ENCODE measurements at regions not wholly inside any gene's neighbourhood (a gene's known extent, or its start where the extent isn't known, plus 50 kb on each side); places are given as distances from the start of the nearest gene placed in this dataset.

- no peak for TF ChIP-seq CTCF (IDR thresholded peaks at IDR 0.05; ENCODE audit: poor library complexity, severe bottlenecking)
- TF ChIP-seq SMC3 (conservative IDR thresholded peaks at IDR 0.05; ENCODE audit: poor library complexity), result no peak
- TF ChIP-seq EP300 (conservative IDR thresholded peaks at IDR 0.05; ENCODE audit: poor library complexity, severe bottlenecking), result no peak
- no peak for TF ChIP-seq POLR2AphosphoS5 (IDR thresholded peaks at IDR 0.05)
- TF ChIP-seq EZH2 (IDR thresholded peaks at IDR 0.05; ENCODE audit: borderline replicate concordance, insufficient read depth, low read length, poor library complexity, severe bottlenecking), result no peak
Observed at GRCh38 chr5:86749841-86750240, 132.1 kb downstream of the COX7C start.

Data from neural cell (in vitro differentiated cells).